Heart left ventricle (tissue), 13 donors: ENCODE measurements at regions not wholly inside any gene's neighbourhood (a gene's known extent, or its start where the extent isn't known, plus 50 kb on each side); places are given as distances from the start of the nearest gene placed in this dataset.

ENCODE experiments used
- CTCF ChIP-seq, 12 donors: fragments of 200-600 bp; sonication (generic) in 4 of 12; IDR thresholded peaks; one replicate each; pipeline versions ENCODE4 v1.5.0 to v1.8.0; 2018 to 2022; ENCODE audit warnings: antibody characterized with exemption in 12 of 12, mild to moderate bottlenecking in 5 of 12
- POLR2A ChIP-seq, 2 donors: fragments of 450-650 bp; IDR thresholded peaks; one replicate each; pipeline ENCODE4 v1.6.1; 2017; ENCODE audit warnings: antibody characterized with exemption in 2 of 2, mild to moderate bottlenecking in 2 of 2, moderate library complexity in 2 of 2
- donor health status: ischemic (EF 13 %, LVEDD 7.1; RV severe dilation, severe dysfunction).
- donor health status: DM: no; HTN: yes; CAD: no.
- donor health status: DM: no; HTN: no; CAD: no.
- donor health status: ischemic (EF 25% LVEDD 6.9; RV normal size, moderate dysfunction).
- donor health status: ischemic (EF 25% LVEDD 5.7; RV mildly dilated, moderate dysfunction).
- donor health status: ischemic (EF 35%, LVEDD 5.7; RV mildly dilated, moderate dysfunction).
- donor health status: nonischemic (EF 11% LVEDD 7.7; RV severe dilation, severe dysfunction).
- donor health status: DM: yes; HTN: yes; CAD: no.
- donor health status: PGD.
- donor health status: ischemic (EF 29% LVEDD 5.4; RV normal size, mild dysfunction).
- donor health status: nonischemic (EF 23%, LVEDD 6.1; RV moderate dilation, normal function).

DNA sequence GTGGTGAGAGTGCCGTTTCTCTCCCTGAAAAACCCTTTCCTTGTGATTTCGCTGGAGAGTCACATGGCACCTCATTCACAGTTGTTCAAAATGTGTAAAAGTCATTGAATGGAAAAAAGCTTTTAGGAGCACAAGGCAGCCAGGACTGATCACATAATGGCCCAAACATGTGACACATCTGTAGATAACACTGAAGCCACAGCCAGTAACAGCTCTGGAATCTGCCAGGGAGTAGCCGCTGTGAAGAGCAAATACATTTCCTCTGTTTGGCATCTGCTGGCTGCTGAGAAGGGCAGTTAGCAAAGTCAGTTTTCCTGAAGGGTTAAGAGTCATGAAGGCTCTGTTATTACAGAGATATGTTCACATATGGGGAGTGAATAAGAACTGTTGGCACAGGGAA, 271.8 kb downstream of the NNT start:
- TF ChIP-seq POLR2A (IDR thresholded peaks at IDR 0.05), result no peak
- TF ChIP-seq CTCF (IDR thresholded peaks at IDR 0.05), result no peak
